ENCODE measurements at regions not wholly inside any gene's neighbourhood (a gene's known extent, or its start where the extent isn't known, plus 50 kb on each side); places are given as distances from the start of the nearest gene placed in this dataset.

DNA sequence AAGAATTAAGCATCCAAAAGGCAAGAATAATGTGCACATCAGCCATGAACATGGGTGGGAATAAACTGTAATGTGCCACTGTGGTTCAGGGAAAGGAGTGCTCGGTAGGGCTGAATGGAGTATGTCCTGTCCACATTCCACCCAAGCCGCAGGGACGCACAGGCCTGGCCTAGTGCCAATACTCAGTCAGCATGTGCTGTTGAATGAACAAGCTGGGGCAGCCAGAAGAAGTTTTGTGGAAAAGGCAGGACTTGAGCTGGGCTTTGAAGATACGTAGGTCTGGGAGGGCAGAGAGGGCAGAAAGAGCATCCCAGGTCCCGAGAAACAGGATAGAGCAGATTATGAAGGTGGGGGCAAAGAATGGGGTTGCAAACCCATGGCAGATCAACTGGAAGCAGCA is 60.0 kb upstream of the PLET1 start:
- no peaks in the 10 kb centered on the region for H3K36me3 ChIP-seq (ENCODE audit: insufficient read depth, low read length)
- Mint-ChIP-seq H3K9me3 (no peaks in the 10 kb centered on the region), H3K4me1 (ENCODE audit: low read depth) (peaks cover 33% of the 10 kb centered on the region), H3K27me3 (no peaks in the 10 kb centered on the region), H3K36me3 (ENCODE audit: low read depth) (peaks cover 4% of the 10 kb centered on the region), H3K4me3 (no peak overlapping the region), H3K27ac (no peak overlapping the region)
- CTCF ChIA-PET, result no interaction called here
- intact Hi-C loops (cut with DNase I, micrococcal nuclease), result no loop called here
- no peak for DNase-seq
- no peak for ATAC-seq (ENCODE audit: poor library complexity)
- H3K4me1 ChIP-seq (ENCODE audit: insufficient read depth, low read length), result peaks cover 16% of the 10 kb centered on the region
- POLR2A ChIA-PET, result no interaction called here
- no peak overlapping the region for H3K27ac ChIP-seq (ENCODE audit: low read depth in 1 of 2, low read length in 2 of 2)
- H3K9me3 ChIP-seq (ENCODE audit: control insufficient read depth in 1 of 2, insufficient read depth in 1 of 2, low read length in 2 of 2), result no peaks in the 10 kb centered on the region
- TF ChIP-seq CTCF (IDR thresholded peaks at IDR 0.05), result no peak
- no peaks in the 10 kb centered on the region for H3K27me3 ChIP-seq (ENCODE audit: control insufficient read depth in 1 of 2, insufficient read depth in 2 of 2, low read length in 2 of 2)
- no peak overlapping the region for H3K4me3 ChIP-seq (ENCODE audit: low read length)

GRCh38 chr11:112321501-112322172 is 61.0 kb upstream of the PLET1 start:
- no peak for TF ChIP-seq CTCF (IDR thresholded peaks at IDR 0.05)
- ChIA-PET POLR2A (no interaction called here), CTCF (no interaction called here)
- no peaks in the 10 kb centered on the region for H3K9me3 ChIP-seq (ENCODE audit: control insufficient read depth in 1 of 2, insufficient read depth in 1 of 2, low read length in 2 of 2)
- Mint-ChIP-seq H3K27ac (peak overlapping the region; percentile 34), H3K4me1 (ENCODE audit: low read depth) (peaks cover 29% of the 10 kb centered on the region), H3K4me3 (peak overlapping the region; percentile 42), H3K9me3 (peaks cover under 1% of the 10 kb centered on the region), H3K27me3 (no peaks in the 10 kb centered on the region), H3K36me3 (ENCODE audit: low read depth) (peaks cover 8% of the 10 kb centered on the region)
- peak in 4 of 14 experiments; percentile 13 to 27 (median 18) for DNase-seq
- H3K36me3 ChIP-seq (ENCODE audit: insufficient read depth, low read length), result no peaks in the 10 kb centered on the region
- H3K27ac ChIP-seq (ENCODE audit: low read depth in 1 of 2, low read length in 2 of 2), result no peak overlapping the region
- ATAC-seq (ENCODE audit: poor library complexity), result peak; percentile 49
- intact Hi-C loops (cut with DNase I, micrococcal nuclease), result no loop called here
- no peaks in the 10 kb centered on the region for H3K27me3 ChIP-seq (ENCODE audit: control insufficient read depth in 1 of 2, insufficient read depth in 2 of 2, low read length in 2 of 2)
- H3K4me3 ChIP-seq (ENCODE audit: low read length), result no peak overlapping the region
- peaks cover 16% of the 10 kb centered on the region for H3K4me1 ChIP-seq (ENCODE audit: insufficient read depth, low read length)

DNA sequence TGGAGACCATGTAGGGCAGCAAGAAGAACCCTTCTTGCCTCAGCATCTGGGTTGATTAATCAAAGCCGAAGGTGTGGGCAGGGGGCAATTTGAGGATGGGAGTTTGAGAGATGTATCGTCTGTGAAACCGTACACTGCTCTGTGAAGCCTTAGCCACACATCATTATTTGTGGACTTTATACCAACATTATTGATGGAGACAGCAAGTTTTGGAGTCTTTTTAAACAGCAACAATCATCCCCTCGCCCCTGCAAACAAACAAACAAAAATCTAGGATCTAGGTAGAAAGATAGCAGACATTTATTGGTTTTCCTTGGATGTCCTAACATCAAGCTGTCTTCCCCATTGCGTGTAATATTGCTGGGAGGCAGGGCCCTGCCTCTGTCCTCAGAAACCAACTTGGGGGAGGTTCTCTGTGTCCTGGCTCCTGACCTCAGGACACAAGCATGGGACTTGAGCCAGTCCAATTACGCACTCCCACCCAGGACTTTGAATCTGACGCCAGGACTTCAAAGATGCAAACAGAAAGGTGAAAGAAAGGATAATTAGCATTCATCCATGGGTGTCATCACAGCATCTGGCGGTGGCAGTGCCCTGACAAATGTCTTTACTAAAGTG is 61.6 kb upstream of the PLET1 start:
- TF ChIP-seq CTCF (IDR thresholded peaks at IDR 0.05), result no peak
- Mint-ChIP-seq H3K4me1 (ENCODE audit: low read depth) (peaks cover 29% of the 10 kb centered on the region), H3K4me3 (no peak overlapping the region), H3K27me3 (no peaks in the 10 kb centered on the region), H3K9me3 (peaks cover 4% of the 10 kb centered on the region), H3K36me3 (ENCODE audit: low read depth) (peaks cover 15% of the 10 kb centered on the region), H3K27ac (peak overlapping the region; percentile 34)
- Histone ChIP-seq H3K9me3 (ENCODE audit: control insufficient read depth in 1 of 2, insufficient read depth in 1 of 2, low read length in 2 of 2) (no peaks in the 10 kb centered on the region), H3K27ac (ENCODE audit: low read depth in 1 of 2, low read length in 2 of 2) (no peak overlapping the region), H3K4me3 (ENCODE audit: low read length) (no peak overlapping the region), H3K27me3 (ENCODE audit: control insufficient read depth in 1 of 2, insufficient read depth in 2 of 2, low read length in 2 of 2) (no peaks in the 10 kb centered on the region), H3K36me3 (ENCODE audit: insufficient read depth, low read length) (no peaks in the 10 kb centered on the region), H3K4me1 (ENCODE audit: insufficient read depth, low read length) (peaks cover 16% of the 10 kb centered on the region)
- no peak for ATAC-seq (ENCODE audit: poor library complexity)
- ChIA-PET POLR2A (no interaction called here), CTCF (no interaction called here)
- intact Hi-C loops (cut with DNase I, micrococcal nuclease), result no loop called here
- DNase-seq, result no peak

All from CD4-positive, alpha-beta T cell (primary cell).